ENCODE measurements at regions not wholly inside any gene's neighbourhood (a gene's known extent, or its start where the extent isn't known, plus 50 kb on each side); places are given as distances from the start of the nearest gene placed in this dataset.
"Not testable (repeated sequence)": the region's sequence is repeated elsewhere in the genome, so short reads cannot be mapped to it uniquely, and the experiment has no call there.

- not testable (repeated sequence) for DNase-seq (ENCODE audit: low read depth, low spot score)
These were observed 424.0 kb downstream of the TMEM121 start for GRCh38 chr14:105950364-105950892.

DNA sequence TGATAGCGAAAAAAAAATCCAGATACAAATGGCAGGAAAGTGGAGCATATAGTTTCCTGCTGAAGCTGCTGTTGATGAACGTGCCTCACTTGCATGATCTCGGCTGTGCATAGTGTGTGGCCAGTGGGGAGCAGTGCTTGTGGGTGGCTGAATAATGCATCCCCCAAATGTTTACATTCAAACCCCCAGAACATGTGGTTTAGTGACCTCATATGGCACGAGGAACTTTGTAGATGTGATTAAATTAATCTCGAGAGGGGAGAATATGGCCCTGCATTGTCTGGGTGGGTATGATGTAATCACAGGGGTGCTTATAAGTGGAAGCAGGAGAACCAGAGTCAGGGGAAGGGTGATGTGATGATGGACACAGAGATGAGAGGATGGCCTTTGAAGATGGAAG, 425.0 kb downstream of the TMEM121 start:
- no peak for DNase-seq (ENCODE audit: low read depth, low spot score)

GRCh38 chr14:105952222-105952621, 425.8 kb downstream of the TMEM121 start:
- DNase-seq (ENCODE audit: low read depth, low spot score): no peak

DNA sequence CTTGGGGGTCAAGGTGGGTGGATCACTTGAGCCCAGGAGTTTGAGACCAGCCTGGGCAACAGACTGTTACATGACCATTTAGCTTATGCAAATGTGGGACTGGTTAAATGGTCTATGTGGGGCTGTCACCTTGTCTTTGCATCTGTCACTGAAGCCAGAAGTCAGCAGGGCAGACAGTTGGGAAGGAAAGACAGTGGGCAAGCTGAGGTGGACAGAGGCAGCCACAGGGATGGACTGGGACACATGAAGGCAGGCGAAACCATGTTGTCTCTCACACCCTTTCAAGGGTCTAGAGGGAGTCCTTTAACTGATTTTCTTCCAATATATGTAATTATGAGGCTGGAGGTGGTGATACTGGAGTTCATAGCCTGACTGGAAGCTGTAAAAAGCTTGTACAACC, 426.4 kb downstream of the TMEM121 start:
- no peak for DNase-seq (ENCODE audit: low read depth, low spot score)

GRCh38 chr14:105961625-105962024, 435.2 kb downstream of the TMEM121 start:
- DNase-seq (ENCODE audit: low read depth, low spot score): not testable (repeated sequence)

DNA sequence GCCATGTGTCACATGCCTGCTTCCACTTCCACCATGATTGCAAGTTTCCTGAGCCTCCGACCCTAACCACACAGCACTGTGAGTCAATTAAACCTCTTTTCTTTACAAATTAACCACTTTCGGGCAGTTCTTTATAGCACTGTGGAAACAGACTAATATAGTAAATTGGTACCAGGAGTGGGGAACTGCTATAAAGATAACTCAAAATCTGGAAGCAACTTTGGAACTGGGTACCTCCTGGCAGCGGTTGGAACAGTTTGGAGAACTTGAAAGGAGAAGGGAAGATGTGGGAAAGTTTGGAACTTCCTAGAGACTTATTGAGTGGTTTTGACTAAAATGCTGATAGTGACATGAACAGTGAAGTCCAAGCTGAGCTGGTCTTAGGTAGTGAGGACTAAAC, 436.1 kb downstream of the TMEM121 start:
- DNase-seq (ENCODE audit: low read depth, low spot score): no peak

GRCh38 chr14:105968291-105968690, 441.9 kb downstream of the TMEM121 start:
- no peak for DNase-seq (ENCODE audit: low read depth, low spot score)

DNA sequence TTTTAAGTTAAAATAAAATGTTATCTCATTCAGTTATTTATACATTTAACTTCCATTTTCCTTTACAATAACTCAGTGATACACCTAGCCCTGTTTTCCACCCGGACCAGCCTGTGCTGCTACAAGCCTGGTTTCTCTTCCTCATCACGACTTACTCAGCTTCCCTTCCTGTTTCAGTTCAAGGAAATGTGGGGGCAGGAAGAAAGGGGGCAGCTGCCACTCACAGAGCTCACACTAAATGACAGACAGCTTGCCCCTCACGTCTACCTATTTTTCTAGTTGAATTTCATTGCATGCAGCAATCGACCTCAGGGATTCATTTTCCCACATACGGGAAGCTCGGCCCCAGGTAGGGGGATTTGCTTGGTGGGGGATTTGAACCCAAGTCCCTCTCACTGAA, 442.6 kb downstream of the TMEM121 start:
- DNase-seq (ENCODE audit: low read depth, low spot score): not testable (repeated sequence)

DNA sequence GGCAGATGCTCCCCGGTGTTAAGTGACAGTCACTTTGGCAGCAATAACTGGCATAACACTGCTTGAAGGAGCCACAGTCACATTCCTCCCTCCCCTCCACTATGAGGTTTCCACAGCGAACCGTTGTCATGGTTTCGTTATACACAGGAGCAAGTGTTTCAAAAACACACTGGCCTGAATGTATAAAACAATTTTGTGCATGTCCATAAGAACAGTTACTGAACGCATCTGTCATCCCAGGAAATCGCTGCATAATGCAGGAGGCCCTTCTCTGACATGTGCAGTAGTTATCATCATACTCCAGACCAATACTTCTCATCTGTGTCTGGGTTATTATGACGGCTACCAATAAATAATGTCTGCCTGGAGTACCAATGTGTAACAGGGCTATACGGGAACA, 444.4 kb downstream of the TMEM121 start:
- DNase-seq (ENCODE audit: low read depth, low spot score): not testable (repeated sequence)

GRCh38 chr14:105971593-105972500, 445.5 kb downstream of the TMEM121 start:
- DNase-seq (ENCODE audit: low read depth, low spot score): no peak

- no peak for DNase-seq (ENCODE audit: low read depth, low spot score)
These were observed 448.5 kb downstream of the TMEM121 start for GRCh38 chr14:105974902-105975301.

- no peak for DNase-seq (ENCODE audit: low read depth, low spot score)
These were observed 452.4 kb downstream of the TMEM121 start for GRCh38 chr14:105978618-105979295.

GRCh38 chr14:105979446-105979845, 453.1 kb downstream of the TMEM121 start:
- DNase-seq (ENCODE audit: low read depth, low spot score): no peak

GRCh38 chr14:105980224-105980623, 453.8 kb downstream of the TMEM121 start:
- no peak for DNase-seq (ENCODE audit: low read depth, low spot score)

DNA sequence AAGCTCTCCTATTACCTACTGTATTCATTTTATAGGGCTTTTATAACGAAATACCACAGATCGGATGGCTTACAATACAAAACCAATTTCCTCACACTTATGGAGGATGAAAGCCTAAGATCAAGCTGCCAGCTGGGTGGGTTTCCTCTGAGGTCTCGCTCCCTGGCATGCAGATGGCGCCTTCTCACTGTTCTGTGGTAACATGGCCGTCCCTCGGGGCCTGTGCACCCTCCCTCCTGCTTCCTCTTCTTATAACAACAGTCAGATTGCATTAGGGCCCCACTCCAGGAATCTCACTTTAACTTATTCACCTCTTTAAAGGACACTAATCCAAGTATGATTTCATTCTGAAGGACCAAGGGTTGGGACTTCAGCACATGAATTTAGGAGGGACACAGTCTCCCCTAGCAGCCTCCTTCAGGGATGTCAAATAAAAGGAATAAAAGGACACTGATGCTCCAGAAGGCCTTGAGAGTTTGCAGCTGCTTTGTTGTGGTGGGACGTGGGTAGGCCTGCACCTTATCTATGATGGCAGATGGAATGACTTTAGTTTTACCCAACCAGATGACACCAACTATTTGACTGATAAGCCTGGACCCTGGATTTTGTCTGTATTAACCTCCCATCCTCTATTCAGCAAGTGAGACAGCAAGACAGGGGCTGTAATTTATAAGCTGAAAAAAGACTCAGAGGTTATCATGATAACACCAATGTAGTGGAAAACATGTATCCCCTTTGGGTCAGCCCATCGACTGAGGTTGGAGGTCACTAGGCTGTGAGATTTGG, 455.3 kb downstream of the TMEM121 start:
- DNase-seq (ENCODE audit: low read depth, low spot score): not testable (repeated sequence)

GRCh38 chr14:105982664-105983063, 456.3 kb downstream of the TMEM121 start:
- DNase-seq (ENCODE audit: low read depth, low spot score): no peak

- no peak for DNase-seq (ENCODE audit: low read depth, low spot score)
These were observed 460.5 kb downstream of the TMEM121 start for GRCh38 chr14:105986894-105987284.

- DNase-seq (ENCODE audit: low read depth, low spot score): no peak
These were observed 461.2 kb downstream of the TMEM121 start for GRCh38 chr14:105987563-105987962.

- DNase-seq (ENCODE audit: low read depth, low spot score): no peak
These were observed 463.4 kb downstream of the TMEM121 start for GRCh38 chr14:105989566-105990302.

DNA sequence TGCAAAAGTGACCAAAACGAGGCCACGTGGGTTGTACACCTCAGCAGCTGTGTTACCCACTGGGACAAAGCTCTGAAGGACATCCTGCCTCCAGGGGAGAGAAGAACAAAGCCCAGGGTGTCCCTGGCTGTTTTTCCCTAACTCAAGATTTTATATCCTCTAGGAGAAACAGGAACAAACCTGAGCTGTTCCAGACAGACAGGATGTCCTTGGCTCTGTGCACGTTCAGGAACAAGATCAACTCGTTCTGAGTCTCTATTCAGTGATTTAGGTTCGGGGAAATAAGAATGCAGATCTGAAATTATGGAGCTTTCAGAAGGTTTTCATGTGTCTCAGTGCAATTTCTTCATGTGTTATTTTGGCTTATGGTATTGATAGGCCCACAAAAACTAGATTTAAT, 465.3 kb downstream of the TMEM121 start:
- DNase-seq (ENCODE audit: low read depth, low spot score): not testable (repeated sequence)

DNA sequence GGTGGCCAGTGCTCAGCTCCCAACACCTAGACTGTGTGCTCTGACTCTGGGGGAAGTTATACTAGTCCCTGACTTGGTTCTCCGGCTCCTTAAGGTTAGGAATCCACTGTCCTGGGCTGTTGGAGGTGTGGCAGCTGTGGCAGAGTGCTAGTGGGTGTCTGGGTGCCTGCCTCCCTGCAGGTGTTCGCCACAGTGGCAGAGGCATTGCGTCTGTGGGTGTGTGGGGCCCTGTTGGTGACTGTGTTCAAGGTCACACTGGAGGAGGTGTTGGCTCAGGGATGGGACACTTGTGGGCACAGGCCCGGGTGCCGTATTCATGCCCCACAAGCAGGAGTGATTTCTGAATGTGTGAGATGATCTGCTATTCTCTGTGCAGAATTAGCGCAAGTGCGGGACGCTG, 467.4 kb downstream of the TMEM121 start:
- DNase-seq (ENCODE audit: low read depth, low spot score): no peak

Data from astrocyte of the hippocampus (primary cell).